Mesothelial cell of epicardium (in vitro differentiated cells): ENCODE measurements at regions not wholly inside any gene's neighbourhood (a gene's known extent, or its start where the extent isn't known, plus 50 kb on each side); places are given as distances from the start of the nearest gene placed in this dataset.

Experiments
- DNase-seq, 2 experiments: peaks; one replicate each; pipeline ENCODE4 v3.0.0; 2021; ENCODE audit warnings: low spot score in 2 of 2; ENCODE audit not compliant: unreplicated experiment in 2 of 2
- H3K27ac Mint-ChIP-seq: 2 replicates; pipeline ENCODE4 v1.8.0; 2021; ENCODE audit warnings: mixed read lengths
- H3K27me3 Mint-ChIP-seq: 2 replicates; pipeline ENCODE4 v1.8.0; 2021; ENCODE audit warnings: low read depth, mixed read lengths
- H3K36me3 Mint-ChIP-seq: 2 replicates; pipeline ENCODE4 v1.8.0; 2021; ENCODE audit warnings: mixed read lengths
- H3K4me1 Mint-ChIP-seq: 2 replicates; pipeline ENCODE4 v1.8.0; 2021; ENCODE audit warnings: mixed read lengths
- H3K4me3 Mint-ChIP-seq: 2 replicates; pipeline ENCODE4 v1.8.0; 2021; ENCODE audit warnings: mild to moderate bottlenecking, moderate library complexity, mixed read lengths
- H3K9me3 Mint-ChIP-seq: 2 replicates; pipeline ENCODE4 v1.8.0; 2021; ENCODE audit warnings: mixed read lengths
- TF ChIP-seq, protein P1 (sequence below): fragments of 200-600 bp; sonication (generic); IDR thresholded peaks from one replicate; pipeline ENCODE4 v1.5.0; 2021; ENCODE audit warnings: antibody characterized with exemption; ENCODE audit not compliant: unreplicated experiment

DNA sequence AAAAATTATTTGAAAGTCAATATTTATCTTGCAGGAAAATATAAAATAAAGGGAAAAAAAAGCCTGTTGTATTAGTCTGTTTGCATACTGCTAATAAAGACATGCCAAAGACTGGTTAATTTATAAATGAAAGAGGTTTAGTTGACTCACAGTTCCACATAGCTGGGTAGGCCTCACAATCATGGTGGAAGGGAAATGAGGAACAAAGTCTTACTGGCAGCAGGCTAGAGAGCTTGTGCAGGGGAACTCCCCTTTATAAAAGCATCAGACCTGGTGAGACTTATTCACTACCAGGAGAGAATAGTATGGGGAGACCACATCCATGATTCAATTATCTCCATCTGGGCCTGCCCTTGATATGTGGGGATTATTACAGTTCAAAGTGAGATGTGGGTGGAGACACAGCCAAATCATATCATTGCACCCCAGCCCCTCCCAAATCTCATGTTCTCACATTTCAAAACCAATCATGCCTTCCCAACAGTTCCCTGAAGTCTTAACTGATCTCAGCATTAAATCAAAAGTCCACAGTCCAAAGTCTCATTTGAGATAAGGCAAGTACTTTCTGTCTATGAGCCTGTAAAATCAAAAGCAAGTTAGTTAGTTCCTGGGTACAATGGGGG, 1416.5 kb upstream of the SPRY2 start:
- no peaks in the 10 kb centered on the region for H3K27me3 Mint-ChIP-seq
- TF ChIP-seq, protein P1, sequence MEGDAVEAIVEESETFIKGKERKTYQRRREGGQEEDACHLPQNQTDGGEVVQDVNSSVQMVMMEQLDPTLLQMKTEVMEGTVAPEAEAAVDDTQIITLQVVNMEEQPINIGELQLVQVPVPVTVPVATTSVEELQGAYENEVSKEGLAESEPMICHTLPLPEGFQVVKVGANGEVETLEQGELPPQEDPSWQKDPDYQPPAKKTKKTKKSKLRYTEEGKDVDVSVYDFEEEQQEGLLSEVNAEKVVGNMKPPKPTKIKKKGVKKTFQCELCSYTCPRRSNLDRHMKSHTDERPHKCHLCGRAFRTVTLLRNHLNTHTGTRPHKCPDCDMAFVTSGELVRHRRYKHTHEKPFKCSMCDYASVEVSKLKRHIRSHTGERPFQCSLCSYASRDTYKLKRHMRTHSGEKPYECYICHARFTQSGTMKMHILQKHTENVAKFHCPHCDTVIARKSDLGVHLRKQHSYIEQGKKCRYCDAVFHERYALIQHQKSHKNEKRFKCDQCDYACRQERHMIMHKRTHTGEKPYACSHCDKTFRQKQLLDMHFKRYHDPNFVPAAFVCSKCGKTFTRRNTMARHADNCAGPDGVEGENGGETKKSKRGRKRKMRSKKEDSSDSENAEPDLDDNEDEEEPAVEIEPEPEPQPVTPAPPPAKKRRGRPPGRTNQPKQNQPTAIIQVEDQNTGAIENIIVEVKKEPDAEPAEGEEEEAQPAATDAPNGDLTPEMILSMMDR = no peak
- peaks cover 33% of the 10 kb centered on the region for H3K9me3 Mint-ChIP-seq
- H3K36me3 Mint-ChIP-seq = no peaks in the 10 kb centered on the region
- no peak overlapping the region for H3K4me3 Mint-ChIP-seq
- no peak for DNase-seq
- H3K27ac Mint-ChIP-seq = no peak overlapping the region
- no peaks in the 10 kb centered on the region for H3K4me1 Mint-ChIP-seq

DNA sequence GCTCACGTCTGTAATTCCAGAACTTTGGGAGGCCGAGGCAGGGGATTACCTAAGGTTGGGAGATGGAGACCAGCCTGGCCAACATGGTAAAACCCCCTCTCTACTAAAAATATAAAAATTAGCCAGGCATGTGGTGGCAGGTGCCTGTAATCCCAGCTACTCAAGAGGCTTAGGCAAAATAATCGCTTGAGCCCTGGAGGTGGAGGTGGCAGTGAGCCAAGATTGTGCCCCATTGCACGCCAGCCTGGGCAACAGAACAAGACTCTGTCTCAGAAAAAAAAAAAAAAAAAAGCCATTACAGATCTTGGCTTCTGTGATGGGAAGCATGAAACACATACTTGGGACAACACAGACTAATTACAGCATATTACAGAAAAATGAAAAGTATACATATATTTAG, 1404.5 kb upstream of the SPRY2 start:
- Mint-ChIP-seq H3K27me3 (no peaks in the 10 kb centered on the region), H3K27ac (no peak overlapping the region), H3K4me1 (no peaks in the 10 kb centered on the region), H3K9me3 (peaks cover 23% of the 10 kb centered on the region), H3K36me3 (no peaks in the 10 kb centered on the region), H3K4me3 (no peak overlapping the region)
- TF ChIP-seq, protein P1 = no peak
- no peak for DNase-seq

DNA sequence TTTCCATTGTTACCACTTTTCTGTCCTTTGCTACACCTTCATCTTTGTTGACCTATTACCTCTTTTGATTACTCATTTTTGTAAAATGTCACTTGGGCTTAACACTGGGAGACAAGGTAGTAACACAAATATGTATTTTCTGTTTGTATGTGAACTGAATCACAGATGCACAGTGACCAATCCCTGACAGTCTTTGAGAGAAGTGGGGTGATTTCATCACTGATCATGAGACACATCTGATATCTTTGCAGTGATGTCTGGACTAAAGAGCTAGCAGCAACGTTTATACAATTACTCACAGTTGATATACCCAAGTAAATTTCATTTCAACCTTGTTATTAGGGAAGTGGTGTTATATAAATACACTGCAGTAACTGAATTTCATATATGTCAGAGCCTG, 1397.4 kb upstream of the SPRY2 start:
- no peaks in the 10 kb centered on the region for H3K4me1 Mint-ChIP-seq
- H3K27me3 Mint-ChIP-seq = no peaks in the 10 kb centered on the region
- no peak overlapping the region for H3K4me3 Mint-ChIP-seq
- TF ChIP-seq, protein P1 = no peak
- no peak for DNase-seq
- no peak overlapping the region for H3K27ac Mint-ChIP-seq
- H3K36me3 Mint-ChIP-seq = no peaks in the 10 kb centered on the region
- peaks cover 11% of the 10 kb centered on the region for H3K9me3 Mint-ChIP-seq

DNA sequence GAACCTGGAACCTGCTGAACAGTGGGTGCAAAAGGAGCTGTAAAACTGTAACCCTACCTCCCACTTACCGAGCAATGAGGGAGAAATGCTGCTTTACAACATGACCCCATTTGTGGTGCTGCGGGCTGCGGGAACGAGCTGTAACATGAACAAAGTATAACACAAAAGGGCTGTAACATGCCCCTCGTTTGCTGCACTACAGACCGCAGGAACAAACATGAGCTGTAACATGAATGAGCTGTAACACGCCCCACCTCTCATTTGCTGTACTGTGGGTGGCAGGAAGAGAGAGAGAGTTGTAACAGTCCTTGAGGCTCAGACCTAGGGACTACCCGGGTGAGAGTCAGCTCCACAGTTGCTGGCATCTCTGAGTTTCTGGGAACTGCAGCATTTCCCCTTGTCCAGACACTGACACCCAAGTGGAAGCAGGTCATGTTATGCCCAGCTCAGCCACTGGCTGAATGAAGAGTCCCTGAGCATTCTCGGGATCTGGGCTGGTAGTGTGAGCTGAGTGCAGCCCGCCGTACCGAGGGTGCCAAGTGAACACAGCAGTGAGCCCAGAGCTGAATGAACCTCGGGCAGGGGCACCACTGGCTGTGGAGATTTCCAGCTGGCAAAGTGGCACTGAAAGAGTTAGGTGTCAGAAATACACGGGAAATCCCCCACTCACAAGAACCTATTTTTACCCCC, 1385.3 kb upstream of the SPRY2 start:
- Mint-ChIP-seq H3K27me3 (no peaks in the 10 kb centered on the region), H3K36me3 (no peaks in the 10 kb centered on the region), H3K4me3 (no peak overlapping the region), H3K9me3 (peaks cover 26% of the 10 kb centered on the region), H3K27ac (no peak overlapping the region), H3K4me1 (peaks cover 5% of the 10 kb centered on the region)
- TF ChIP-seq, protein P1 = no peak
- no peak for DNase-seq

DNA sequence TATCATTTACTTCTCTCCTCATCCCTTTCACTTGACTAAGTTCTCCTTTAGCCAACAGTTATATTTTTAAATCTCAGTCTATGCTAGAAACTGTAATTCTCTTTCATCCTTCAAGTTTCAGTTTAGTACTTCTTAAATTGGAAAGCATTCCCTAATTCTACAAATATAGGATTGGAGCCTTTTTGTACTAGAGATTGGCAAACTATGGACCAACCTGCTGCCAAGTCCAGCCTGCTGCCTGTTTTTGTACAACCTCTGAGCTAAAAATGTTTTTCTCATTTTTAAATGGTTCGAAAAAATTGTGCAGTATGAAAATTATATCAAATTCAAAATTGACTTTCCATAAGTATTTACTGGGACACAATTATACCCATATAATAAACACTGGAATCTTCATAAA, 1381.5 kb upstream of the SPRY2 start:
- no peaks in the 10 kb centered on the region for H3K36me3 Mint-ChIP-seq
- H3K9me3 Mint-ChIP-seq = peaks cover 12% of the 10 kb centered on the region
- TF ChIP-seq, protein P1 = no peak
- H3K4me3 Mint-ChIP-seq = no peak overlapping the region
- DNase-seq = no peak
- H3K4me1 Mint-ChIP-seq = peaks cover 8% of the 10 kb centered on the region
- H3K27ac Mint-ChIP-seq = no peak overlapping the region
- H3K27me3 Mint-ChIP-seq = no peaks in the 10 kb centered on the region
